Gastrocnemius medialis (tissue), 4 donors: ENCODE measurements at regions not wholly inside any gene's neighbourhood (a gene's known extent, or its start where the extent isn't known, plus 50 kb on each side); places are given as distances from the start of the nearest gene placed in this dataset.

Source experiments
- ATAC-seq, 2 donors: fragments of 150-250 bp; one replicate each; pipeline ENCODE4 v1.9.1; 2016
- DNase-seq, 2 donors: peaks; one replicate each; pipeline ENCODE4 v3.0.0-alpha.2; 2019
- H3K27ac ChIP-seq, 4 donors: fragments of 200-600 bp; sonication (generic); 1 replicate in 1 of 4; 2 replicates in 3 of 4; pipeline ENCODE4 v1.5.1; 2016 to 2018; ENCODE audit warnings: mild to moderate bottlenecking in 2 of 4, moderate library complexity in 1 of 4
- H3K27me3 ChIP-seq, 3 donors: fragments of 200-600 bp; sonication (generic) in 2 of 3; 1 replicate in 1 of 3; 2 replicates in 2 of 3; pipeline versions ENCODE4 v1.5.1 to v1.6.0; 2016 to 2019; ENCODE audit warnings: mild to moderate bottlenecking in 1 of 3, moderate library complexity in 1 of 3
- H3K36me3 ChIP-seq, 2 donors: fragments of 200-600 bp; sonication (generic) in 1 of 2; one replicate each; pipeline ENCODE4 v1.5.1; 2017 to 2018
- H3K4me1 ChIP-seq, 2 donors: fragments of 200-600 bp; sonication (generic) in 1 of 2; one replicate each; pipeline ENCODE4 v1.5.1; 2016 to 2017; ENCODE audit warnings: mild to moderate bottlenecking in 2 of 2
- H3K4me3 ChIP-seq, 4 donors: fragments of 200-600 bp; sonication (generic) in 3 of 4; 1 replicate in 1 of 4; 2 replicates in 3 of 4; pipeline ENCODE4 v1.5.1; 2016 to 2019; ENCODE audit warnings: mild to moderate bottlenecking in 2 of 4
- H3K9me3 ChIP-seq, 3 donors: fragments of 200-600 bp; sonication (generic) in 2 of 3; 1 replicate in 1 of 3; 2 replicates in 2 of 3; pipeline ENCODE4 v1.5.1; 2016 to 2019
- CTCF ChIP-seq, 5 experiments: fragments of 450-650 bp in 3 of 5; fragments of 200-600 bp in 2 of 5; sonication (generic) in 2 of 5; IDR thresholded peaks in 4 of 5; conservative IDR thresholded peaks in 1 of 5; 1 replicate in 4 of 5; 2 replicates in 1 of 5; pipeline ENCODE4 v1.5.1; 2016 to 2019; ENCODE audit warnings: antibody characterized with exemption in 5 of 5, mild to moderate bottlenecking in 3 of 5, moderate library complexity in 3 of 5
- POLR2A ChIP-seq, 2 donors: fragments of 450-650 bp; IDR thresholded peaks; one replicate each; pipeline ENCODE4 v1.6.1; 2017; ENCODE audit warnings: antibody characterized with exemption in 2 of 2, mild to moderate bottlenecking in 2 of 2, moderate library complexity in 2 of 2
- in situ Hi-C, 4 donors: fragments of 200-750 bp; cut with MboI; loops; one replicate each; pipeline versions ENCODE4 v1.15.0 to v1.8.0; 2017; ENCODE audit warnings: low sequenced_read_pairs in 4 of 4
- intact Hi-C: fragments of 100-400 bp; cut with DNase I; formaldehyde crosslinking; loops from one replicate; pipeline ENCODE4 v1.15.1; 2023; ENCODE audit warnings: low total_unique reads

GRCh38 chr6:145224450-145224849 is 510.9 kb downstream of the EPM2A start:
- no peaks in the 10 kb centered on the region for H3K4me1 ChIP-seq
- in situ Hi-C loops = loop anchor here in 3 of 4 donors (25.0 kb wide), 1 partner anchor 637 kb away; no protein-coding TSS in a partner anchor

GRCh38 chr6:145225500-145225899 is 509.8 kb downstream of the EPM2A start:
- in situ Hi-C loops = no loop called here

More at GRCh38 chr6:145224450-145224849, 510.9 kb downstream of the EPM2A start:
- TF ChIP-seq POLR2A (IDR thresholded peaks at IDR 0.05) (no peak), CTCF (IDR thresholded peaks at IDR 0.05 in 4 of 5, conservative IDR thresholded peaks at IDR 0.05 in 1 of 5) (no peak)
- Histone ChIP-seq H3K9me3 (no peaks in the 10 kb centered on the region), H3K36me3 (no peaks in the 10 kb centered on the region), H3K4me3 (no peak overlapping the region), H3K27me3 (no peaks in the 10 kb centered on the region), H3K27ac (no peak overlapping the region)
- ATAC-seq = no peak
- no peak for DNase-seq
- intact Hi-C loops = no loop called here

DNA sequence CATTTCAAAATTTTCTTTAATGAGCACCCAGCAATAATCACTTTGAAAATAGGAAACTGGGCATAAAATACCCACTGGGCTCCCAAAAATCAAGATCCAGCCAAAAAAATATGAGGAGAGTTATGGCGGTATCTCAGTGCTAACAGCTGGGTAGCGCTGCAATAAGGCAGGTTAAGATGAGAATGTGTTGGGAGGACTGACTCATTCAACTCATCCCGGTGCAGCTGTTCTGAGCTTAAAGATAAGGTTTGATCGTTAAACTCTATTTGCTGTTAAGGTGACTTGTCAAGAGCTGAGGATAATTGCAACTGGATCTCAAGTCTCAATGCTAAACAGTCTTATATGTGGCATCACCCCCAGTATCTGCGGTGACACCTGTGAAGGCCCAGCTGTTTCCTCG is 507.7 kb downstream of the EPM2A start:
- no peaks in the 10 kb centered on the region for H3K9me3 ChIP-seq
- no peak overlapping the region for H3K4me3 ChIP-seq
- intact Hi-C loops (no loop called here), in situ Hi-C loops (no loop called here)
- no peaks in the 10 kb centered on the region for H3K27me3 ChIP-seq
- TF ChIP-seq CTCF (IDR thresholded peaks at IDR 0.05 in 4 of 5, conservative IDR thresholded peaks at IDR 0.05 in 1 of 5) (no peak), POLR2A (IDR thresholded peaks at IDR 0.05) (no peak)
- H3K27ac ChIP-seq = no peak overlapping the region
- DNase-seq (no peak), ATAC-seq (no peak)
- H3K4me1 ChIP-seq = no peaks in the 10 kb centered on the region
- H3K36me3 ChIP-seq = no peaks in the 10 kb centered on the region

More at GRCh38 chr6:145225500-145225899, 509.8 kb downstream of the EPM2A start:
- Histone ChIP-seq H3K9me3 (no peaks in the 10 kb centered on the region), H3K4me3 (no peak overlapping the region), H3K4me1 (no peaks in the 10 kb centered on the region), H3K27me3 (no peaks in the 10 kb centered on the region), H3K27ac (no peak overlapping the region), H3K36me3 (no peaks in the 10 kb centered on the region)
- ATAC-seq (no peak), DNase-seq (no peak)
- intact Hi-C loops = no loop called here
- TF ChIP-seq CTCF (IDR thresholded peaks at IDR 0.05 in 4 of 5, conservative IDR thresholded peaks at IDR 0.05 in 1 of 5) (no peak), POLR2A (IDR thresholded peaks at IDR 0.05) (no peak)

DNA sequence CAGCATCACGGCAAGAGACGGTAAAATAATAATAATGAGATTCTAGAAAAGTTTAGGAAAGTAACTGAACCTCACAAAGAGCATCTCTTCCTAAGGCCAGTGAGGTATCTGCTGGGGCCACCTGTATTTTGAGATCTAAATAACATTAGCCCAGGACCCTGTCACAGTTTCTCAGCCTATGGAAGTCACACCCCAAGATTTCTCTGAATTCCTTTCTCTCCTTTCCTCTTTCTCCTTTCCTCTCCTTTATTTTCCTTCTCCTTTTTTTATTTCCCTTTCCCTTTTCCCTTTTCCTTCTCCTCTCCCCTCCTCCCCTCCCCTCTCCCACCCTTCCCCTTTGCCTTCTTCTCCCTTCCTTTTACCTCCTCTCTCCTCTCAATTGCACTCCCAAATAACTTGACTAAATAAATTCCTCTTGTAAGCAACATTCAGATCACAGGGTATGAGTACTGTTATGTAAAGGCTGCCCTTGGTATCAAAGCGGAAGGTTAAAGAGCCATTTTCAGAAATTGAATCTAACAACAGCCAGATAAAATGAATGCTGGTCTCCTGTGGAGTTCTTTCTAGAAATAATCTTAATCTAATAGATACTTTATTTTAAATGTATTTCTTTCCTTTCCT is 506.2 kb downstream of the EPM2A start:
- no peaks in the 10 kb centered on the region for H3K27me3 ChIP-seq
- H3K4me3 ChIP-seq = no peak overlapping the region
- no peaks in the 10 kb centered on the region for H3K9me3 ChIP-seq
- intact Hi-C loops = no loop called here
- TF ChIP-seq CTCF (IDR thresholded peaks at IDR 0.05 in 4 of 5, conservative IDR thresholded peaks at IDR 0.05 in 1 of 5) (no peak), POLR2A (IDR thresholded peaks at IDR 0.05) (no peak)
- in situ Hi-C loops = no loop called here
- H3K27ac ChIP-seq = no peak overlapping the region
- ATAC-seq = no peak
- no peak for DNase-seq
- no peaks in the 10 kb centered on the region for H3K4me1 ChIP-seq
- no peaks in the 10 kb centered on the region for H3K36me3 ChIP-seq

GRCh38 chr6:145233955-145234354 is 501.4 kb downstream of the EPM2A start:
- Histone ChIP-seq H3K9me3 (no peaks in the 10 kb centered on the region), H3K27ac (no peak overlapping the region), H3K27me3 (no peaks in the 10 kb centered on the region), H3K4me1 (no peaks in the 10 kb centered on the region), H3K4me3 (no peak overlapping the region), H3K36me3 (no peaks in the 10 kb centered on the region)
- ATAC-seq (no peak), DNase-seq (no peak)
- in situ Hi-C loops (no loop called here), intact Hi-C loops (no loop called here)
- no peak for TF ChIP-seq POLR2A (IDR thresholded peaks at IDR 0.05)
- no peak for TF ChIP-seq CTCF (IDR thresholded peaks at IDR 0.05 in 4 of 5, conservative IDR thresholded peaks at IDR 0.05 in 1 of 5)
